ENCODE measurements at regions not wholly inside any gene's neighbourhood (a gene's known extent, or its start where the extent isn't known, plus 50 kb on each side); places are given as distances from the start of the nearest gene placed in this dataset.
"Not testable (repeated sequence)": the region's sequence is repeated elsewhere in the genome, so short reads cannot be mapped to it uniquely, and the experiment has no call there.

- DNase-seq (ENCODE audit: low spot score): no peak
Observed at GRCh38 chr16:86076606-86077005, 177.6 kb downstream of the IRF8 start.

GRCh38 chr16:86077243-86077940 lies 178.4 kb downstream of the IRF8 start:
- no peak for DNase-seq (ENCODE audit: low spot score)

- no peak for DNase-seq (ENCODE audit: low spot score)
Observed at GRCh38 chr16:86078121-86078600, 179.2 kb downstream of the IRF8 start.

GRCh38 chr16:86078711-86079110 lies 179.7 kb downstream of the IRF8 start:
- not testable (repeated sequence) for DNase-seq (ENCODE audit: low spot score)

- no peak for DNase-seq (ENCODE audit: low spot score)
Observed at GRCh38 chr16:86079255-86079885, 180.4 kb downstream of the IRF8 start.

- DNase-seq (ENCODE audit: low spot score): no peak
Observed at GRCh38 chr16:86080131-86080875, 181.3 kb downstream of the IRF8 start.

- DNase-seq (ENCODE audit: low spot score): no peak
Observed at GRCh38 chr16:86080982-86081381, 182.0 kb downstream of the IRF8 start.

- no peak for DNase-seq (ENCODE audit: low spot score)
Observed at GRCh38 chr16:86082418-86083030, 183.6 kb downstream of the IRF8 start.

- DNase-seq (ENCODE audit: low spot score): no peak
Observed at GRCh38 chr16:86083382-86084002, 184.5 kb downstream of the IRF8 start.

- no peak for DNase-seq (ENCODE audit: low spot score)
Observed at GRCh38 chr16:86085161-86085611, 186.2 kb downstream of the IRF8 start.

GRCh38 chr16:86085795-86086194 lies 186.8 kb downstream of the IRF8 start:
- no peak for DNase-seq (ENCODE audit: low spot score)

GRCh38 chr16:86086471-86086870 lies 187.5 kb downstream of the IRF8 start:
- no peak for DNase-seq (ENCODE audit: low spot score)

- DNase-seq (ENCODE audit: low spot score): no peak
Observed at GRCh38 chr16:86087011-86087895, 188.3 kb downstream of the IRF8 start.

GRCh38 chr16:86087896-86088230 lies 188.9 kb downstream of the IRF8 start:
- DNase-seq (ENCODE audit: low spot score): no peak

- no peak for DNase-seq (ENCODE audit: low spot score)
Observed at GRCh38 chr16:86088287-86088686, 189.3 kb downstream of the IRF8 start.

- DNase-seq (ENCODE audit: low spot score): no peak
Observed at GRCh38 chr16:86088816-86089215, 189.9 kb downstream of the IRF8 start.

- no peak for DNase-seq (ENCODE audit: low spot score)
Observed at GRCh38 chr16:86089334-86089900, 190.5 kb downstream of the IRF8 start.

GRCh38 chr16:86089991-86090390 lies 191.0 kb downstream of the IRF8 start:
- DNase-seq (ENCODE audit: low spot score): no peak

GRCh38 chr16:86090461-86091170 lies 191.7 kb downstream of the IRF8 start:
- no peak for DNase-seq (ENCODE audit: low spot score)

- no peak for DNase-seq (ENCODE audit: low spot score)
Observed at GRCh38 chr16:86091976-86092375, 193.0 kb downstream of the IRF8 start.
